Glutamatergic neuron (in vitro differentiated cells): ENCODE measurements at regions not wholly inside any gene's neighbourhood (a gene's known extent, or its start where the extent isn't known, plus 50 kb on each side); places are given as distances from the start of the nearest gene placed in this dataset.

Experiments
- DNase-seq: peaks from one replicate; pipeline ENCODE4 v3.0.0; 2022
- H3K27ac Mint-ChIP-seq: one replicate; pipeline ENCODE4 v1.8.0; 2020; ENCODE audit warnings: mild to moderate bottlenecking, mixed read lengths, inconsistent platforms; ENCODE audit not compliant: unreplicated experiment
- H3K27me3 Mint-ChIP-seq: one replicate; pipeline ENCODE4 v1.8.0; 2020; ENCODE audit warnings: mild to moderate bottlenecking, moderate library complexity, mixed read lengths, inconsistent platforms; ENCODE audit not compliant: unreplicated experiment
- H3K36me3 Mint-ChIP-seq: one replicate; pipeline ENCODE4 v1.8.0; 2020; ENCODE audit warnings: mild to moderate bottlenecking, mixed read lengths, inconsistent platforms; ENCODE audit not compliant: unreplicated experiment
- H3K4me1 Mint-ChIP-seq: one replicate; pipeline ENCODE4 v1.8.0; 2020; ENCODE audit warnings: mild to moderate bottlenecking, low read depth, mixed read lengths, inconsistent platforms; ENCODE audit not compliant: unreplicated experiment
- H3K4me3 Mint-ChIP-seq: one replicate; pipeline ENCODE4 v1.8.0; 2020; ENCODE audit warnings: mild to moderate bottlenecking, mixed read lengths, inconsistent platforms; ENCODE audit not compliant: unreplicated experiment
- H3K9me3 Mint-ChIP-seq: one replicate; pipeline ENCODE4 v1.8.0; 2020; ENCODE audit warnings: mild to moderate bottlenecking, moderate library complexity, mixed read lengths, inconsistent platforms; ENCODE audit not compliant: unreplicated experiment
- CTCF ChIP-seq: fragments of 200-600 bp; sonication (generic); IDR thresholded peaks from one replicate; pipeline ENCODE4 v1.5.0; 2021; ENCODE audit not compliant: partially characterized antibody, unreplicated experiment

GRCh38 chr12:115885040-115885690, 392.3 kb downstream of the MED13L start:
- H3K9me3 Mint-ChIP-seq: no peaks in the 10 kb centered on the region
- no peaks in the 10 kb centered on the region for H3K4me1 Mint-ChIP-seq
- H3K27ac Mint-ChIP-seq: no peak overlapping the region
- no peak overlapping the region for H3K4me3 Mint-ChIP-seq
- H3K36me3 Mint-ChIP-seq: no peaks in the 10 kb centered on the region
- no peak for TF ChIP-seq CTCF
- DNase-seq: no peak
- H3K27me3 Mint-ChIP-seq: no peaks in the 10 kb centered on the region

GRCh38 chr12:115882936-115883335, 394.6 kb downstream of the MED13L start:
- Mint-ChIP-seq H3K9me3 (peaks cover 1% of the 10 kb centered on the region), H3K4me1 (no peaks in the 10 kb centered on the region), H3K36me3 (no peaks in the 10 kb centered on the region), H3K27me3 (no peaks in the 10 kb centered on the region), H3K4me3 (no peak overlapping the region), H3K27ac (no peak overlapping the region)
- DNase-seq: no peak
- TF ChIP-seq CTCF: no peak

GRCh38 chr12:115880238-115880637, 397.3 kb downstream of the MED13L start:
- no peaks in the 10 kb centered on the region for H3K27me3 Mint-ChIP-seq
- DNase-seq: no peak
- no peak for TF ChIP-seq CTCF
- H3K9me3 Mint-ChIP-seq: peaks cover 1% of the 10 kb centered on the region
- H3K4me3 Mint-ChIP-seq: no peak overlapping the region
- H3K36me3 Mint-ChIP-seq: no peaks in the 10 kb centered on the region
- H3K4me1 Mint-ChIP-seq: no peaks in the 10 kb centered on the region
- H3K27ac Mint-ChIP-seq: no peak overlapping the region

GRCh38 chr12:115879354-115879753, 398.1 kb downstream of the MED13L start:
- no peaks in the 10 kb centered on the region for H3K36me3 Mint-ChIP-seq
- H3K4me3 Mint-ChIP-seq: no peak overlapping the region
- H3K9me3 Mint-ChIP-seq: peaks cover 1% of the 10 kb centered on the region
- H3K27ac Mint-ChIP-seq: no peak overlapping the region
- no peak for TF ChIP-seq CTCF
- H3K27me3 Mint-ChIP-seq: peaks cover 2% of the 10 kb centered on the region
- no peaks in the 10 kb centered on the region for H3K4me1 Mint-ChIP-seq
- no peak for DNase-seq

GRCh38 chr12:115873451-115874082, 403.9 kb downstream of the MED13L start:
- peaks cover 8% of the 10 kb centered on the region for H3K4me1 Mint-ChIP-seq
- H3K9me3 Mint-ChIP-seq: no peaks in the 10 kb centered on the region

More at GRCh38 chr12:115873451-115874082, 403.9 kb downstream of the MED13L start:
- TF ChIP-seq CTCF: no peak
- H3K36me3 Mint-ChIP-seq: no peaks in the 10 kb centered on the region
- DNase-seq: no peak
- H3K4me3 Mint-ChIP-seq: no peak overlapping the region
- peaks cover 6% of the 10 kb centered on the region for H3K27me3 Mint-ChIP-seq
- H3K27ac Mint-ChIP-seq: no peak overlapping the region
